Fibroblast of lung (primary cell): ENCODE measurements at regions not wholly inside any gene's neighbourhood (a gene's known extent, or its start where the extent isn't known, plus 50 kb on each side); places are given as distances from the start of the nearest gene placed in this dataset.

Source experiments
- DNase-seq, 2 donors: peaks; one replicate each; pipeline versions ENCODE4 v3.0.0 to v3.0.0-alpha.2; 2010; ENCODE audit warnings: low read depth in 2 of 2
- H2AFZ ChIP-seq: 2 replicates; pipeline ENCODE4 v1.5.1; 2012; ENCODE audit warnings: low read length, control low read depth, inconsistent platforms
- H3K27ac ChIP-seq: 2 replicates; pipeline ENCODE4 v1.5.1; 2011; ENCODE audit warnings: low read length, control low read depth; ENCODE audit not compliant: insufficient read depth
- H3K27me3 ChIP-seq: 2 replicates; pipeline ENCODE4 v1.5.1; 2011; ENCODE audit warnings: mild to moderate bottlenecking, low read length; ENCODE audit not compliant: control insufficient read depth, insufficient read depth
- H3K36me3 ChIP-seq: 2 replicates; pipeline ENCODE4 v1.5.1; 2011; ENCODE audit warnings: low read length; ENCODE audit not compliant: control insufficient read depth, insufficient read depth
- H3K4me1 ChIP-seq: 2 replicates; pipeline ENCODE4 v1.5.1; 2011; ENCODE audit warnings: low read length; ENCODE audit not compliant: control insufficient read depth, insufficient read depth; ENCODE audit errors: extremely low read depth
- H3K4me2 ChIP-seq: 2 replicates; pipeline ENCODE4 v1.5.1; 2011; ENCODE audit warnings: low read length, control low read depth; ENCODE audit not compliant: insufficient read depth; ENCODE audit errors: extremely low read depth
- H3K4me3 ChIP-seq, 4 experiments: fragments of 200-600 bp in 1 of 4; sonication (generic) in 1 of 4; replicated peaks in 1 of 4; 2 replicates each; pipeline ENCODE4 v1.5.1; 2011 to 2016; ENCODE audit warnings: low read length in 4 of 4, low read depth in 3 of 4, mild to moderate bottlenecking in 3 of 4, control low read depth in 2 of 4, inconsistent platforms in 1 of 4, mixed read lengths in 1 of 4; ENCODE audit not compliant: insufficient read depth in 1 of 4; ENCODE audit errors: control extremely low read depth in 1 of 4
- H3K79me2 ChIP-seq: 2 replicates; pipeline ENCODE4 v1.5.1; 2012; ENCODE audit warnings: mild to moderate bottlenecking, low read length, inconsistent platforms; ENCODE audit not compliant: control insufficient read depth, insufficient read depth
- H3K9ac ChIP-seq: 2 replicates; pipeline ENCODE4 v1.5.1; 2011; ENCODE audit warnings: mild to moderate bottlenecking, low read length, control low read depth; ENCODE audit not compliant: insufficient read depth
- H3K9me3 ChIP-seq: 2 replicates; pipeline ENCODE4 v1.5.1; 2012; ENCODE audit warnings: low read depth, low read length; ENCODE audit not compliant: control insufficient read depth, insufficient read depth
- H4K20me1 ChIP-seq: 2 replicates; pipeline ENCODE4 v1.5.1; 2011; ENCODE audit warnings: low read length; ENCODE audit not compliant: control insufficient read depth, insufficient read depth; ENCODE audit errors: extremely low read depth
- CTCF ChIP-seq, 2 donors: IDR thresholded peaks in 1 of 2; conservative IDR thresholded peaks in 1 of 2; 1 replicate in 1 of 2; 2 replicates in 1 of 2; pipeline ENCODE4 v1.5.1; 2011 to 2012; ENCODE audit warnings: low read length in 2 of 2, control low read depth in 1 of 2, inconsistent platforms in 1 of 2, low read depth in 1 of 2, mild to moderate bottlenecking in 1 of 2
- EZH2 ChIP-seq: IDR thresholded peaks from 2 replicates; pipeline ENCODE4 v1.5.1; 2012; ENCODE audit warnings: low read length, control low read depth, mild to moderate bottlenecking; ENCODE audit errors: missing control alignments

GRCh38 chr5:61622156-61622555 is 290.1 kb downstream of the ZSWIM6 start:
- no peak for DNase-seq
- Histone ChIP-seq H3K36me3 (no peaks in the 10 kb centered on the region), H3K27me3 (peaks cover 7% of the 10 kb centered on the region), H3K9me3 (no peaks in the 10 kb centered on the region), H4K20me1 (no peaks in the 10 kb centered on the region), H3K4me3 (no peak overlapping the region), H3K4me1 (no peaks in the 10 kb centered on the region), H2AFZ (no peak overlapping the region), H3K27ac (no peak overlapping the region), H3K9ac (no peak overlapping the region), H3K79me2 (no peaks in the 10 kb centered on the region), H3K4me2 (no peak overlapping the region)
- TF ChIP-seq EZH2 (no peak), CTCF (conservative IDR thresholded peaks at IDR 0.05 in 1 of 2, IDR thresholded peaks at IDR 0.05 in 1 of 2; ENCODE audit: low read depth in 1 of 2, low read length in 2 of 2) (no peak)

- Histone ChIP-seq H3K36me3 (no peaks in the 10 kb centered on the region), H3K4me2 (no peak overlapping the region), H2AFZ (no peak overlapping the region), H3K9ac (no peak overlapping the region), H4K20me1 (no peaks in the 10 kb centered on the region), H3K9me3 (no peaks in the 10 kb centered on the region), H3K27me3 (peaks cover 3% of the 10 kb centered on the region), H3K4me3 (no peak overlapping the region), H3K27ac (no peak overlapping the region), H3K4me1 (no peaks in the 10 kb centered on the region), H3K79me2 (no peaks in the 10 kb centered on the region)
- DNase-seq = peak in 1 of 2 donors; percentile 26
- TF ChIP-seq EZH2 = no peak
- peak in 1 of 2 donors; percentile 18 for TF ChIP-seq CTCF (conservative IDR thresholded peaks at IDR 0.05 in 1 of 2, IDR thresholded peaks at IDR 0.05 in 1 of 2; ENCODE audit: low read depth in 1 of 2, low read length in 2 of 2)
Observed at GRCh38 chr5:61623401-61624069, 291.5 kb downstream of the ZSWIM6 start.

- no peak for DNase-seq
- peak overlapping the region; percentile 23 for H3K4me2 ChIP-seq
- TF ChIP-seq CTCF (conservative IDR thresholded peaks at IDR 0.05 in 1 of 2, IDR thresholded peaks at IDR 0.05 in 1 of 2; ENCODE audit: low read depth in 1 of 2, low read length in 2 of 2) = no peak
- no peak overlapping the region for H3K9ac ChIP-seq
- no peak overlapping the region for H3K27ac ChIP-seq
- H3K36me3 ChIP-seq = no peaks in the 10 kb centered on the region
- H2AFZ ChIP-seq = no peak overlapping the region
- H3K4me3 ChIP-seq = no peak overlapping the region
- no peaks in the 10 kb centered on the region for H3K9me3 ChIP-seq
- H3K4me1 ChIP-seq = no peaks in the 10 kb centered on the region
- H3K27me3 ChIP-seq = no peaks in the 10 kb centered on the region
- H3K79me2 ChIP-seq = no peaks in the 10 kb centered on the region
- no peaks in the 10 kb centered on the region for H4K20me1 ChIP-seq
Observed at GRCh38 chr5:61624553-61625136, 292.6 kb downstream of the ZSWIM6 start.
